Muscle layer of duodenum (tissue), 2 donors: ENCODE measurements at regions not wholly inside any gene's neighbourhood (a gene's known extent, or its start where the extent isn't known, plus 50 kb on each side); places are given as distances from the start of the nearest gene placed in this dataset.

Source experiments
- H3K27ac ChIP-seq: one replicate; pipeline ENCODE4 v1.7.0; 2013; ENCODE audit warnings: mild to moderate bottlenecking, low read length
- H3K27me3 ChIP-seq: one replicate; pipeline ENCODE4 v1.7.0; 2013; ENCODE audit warnings: low read depth, mild to moderate bottlenecking, control low read depth, low read length
- H3K36me3 ChIP-seq, 2 donors: one replicate each; pipeline ENCODE4 v1.7.0; 2013; ENCODE audit warnings: low read length in 2 of 2, control low read depth in 1 of 2, mild to moderate bottlenecking in 1 of 2; ENCODE audit not compliant: insufficient read depth in 2 of 2, control insufficient read depth in 1 of 2
- H3K4me1 ChIP-seq, 2 donors: one replicate each; pipeline ENCODE4 v1.7.0; 2013; ENCODE audit warnings: low read length in 2 of 2, mild to moderate bottlenecking in 2 of 2, control low read depth in 1 of 2, moderate library complexity in 1 of 2; ENCODE audit not compliant: insufficient read depth in 2 of 2, control insufficient read depth in 1 of 2
- H3K4me3 ChIP-seq, 2 donors: one replicate each; pipeline ENCODE4 v1.7.0; 2013; ENCODE audit warnings: low read length in 2 of 2, low read depth in 1 of 2, mild to moderate bottlenecking in 1 of 2
- H3K9me3 ChIP-seq, 2 donors: one replicate each; pipeline ENCODE4 v1.7.0; 2013; ENCODE audit warnings: low read length in 2 of 2, control low read depth in 1 of 2, mild to moderate bottlenecking in 1 of 2; ENCODE audit not compliant: control insufficient read depth in 1 of 2
- donor health status: healthy.

- Histone ChIP-seq H3K4me1 (peaks cover 0 to 5% of the 10 kb centered on the region in 2 donors), H3K9me3 (no peaks in the 10 kb centered on the region), H3K36me3 (no peaks in the 10 kb centered on the region), H3K27ac (no peak overlapping the region), H3K27me3 (no peaks in the 10 kb centered on the region), H3K4me3 (no peak overlapping the region)
Observed at GRCh38 chr2:67783026-67783425, 279.8 kb downstream of the C1D start.

GRCh38 chr2:67790622-67791021 is 272.2 kb downstream of the C1D start:
- H3K4me1 ChIP-seq = no peaks in the 10 kb centered on the region
- H3K36me3 ChIP-seq = no peaks in the 10 kb centered on the region
- H3K4me3 ChIP-seq = no peak overlapping the region
- no peak overlapping the region for H3K27ac ChIP-seq
- no peaks in the 10 kb centered on the region for H3K27me3 ChIP-seq
- no peaks in the 10 kb centered on the region for H3K9me3 ChIP-seq

GRCh38 chr2:67792191-67792590 is 270.6 kb downstream of the C1D start:
- Histone ChIP-seq H3K4me1 (no peaks in the 10 kb centered on the region), H3K9me3 (no peaks in the 10 kb centered on the region), H3K36me3 (no peaks in the 10 kb centered on the region), H3K27me3 (no peaks in the 10 kb centered on the region), H3K27ac (no peak overlapping the region), H3K4me3 (no peak overlapping the region)

GRCh38 chr2:67792681-67793091 is 270.1 kb downstream of the C1D start:
- H3K4me1 ChIP-seq = peaks cover 0 to 5% of the 10 kb centered on the region in 2 donors

GRCh38 chr2:67797801-67798540 is 264.8 kb downstream of the C1D start:
- Histone ChIP-seq H3K27me3 (no peaks in the 10 kb centered on the region), H3K4me3 (no peak overlapping the region), H3K27ac (no peak overlapping the region), H3K9me3 (no peaks in the 10 kb centered on the region), H3K4me1 (peaks cover 0 to 9% of the 10 kb centered on the region in 2 donors), H3K36me3 (no peaks in the 10 kb centered on the region)

More at GRCh38 chr2:67792681-67793091, 270.1 kb downstream of the C1D start:
- Histone ChIP-seq H3K9me3 (no peaks in the 10 kb centered on the region), H3K36me3 (no peaks in the 10 kb centered on the region), H3K4me3 (no peak overlapping the region), H3K27me3 (no peaks in the 10 kb centered on the region), H3K27ac (no peak overlapping the region)

GRCh38 chr2:67798541-67799160 is 264.2 kb downstream of the C1D start:
- H3K4me3 ChIP-seq = no peak overlapping the region
- no peak overlapping the region for H3K27ac ChIP-seq
- no peaks in the 10 kb centered on the region for H3K27me3 ChIP-seq

GRCh38 chr2:67799886-67800285 is 262.9 kb downstream of the C1D start:
- Histone ChIP-seq H3K9me3 (no peaks in the 10 kb centered on the region), H3K4me3 (no peak overlapping the region), H3K36me3 (no peaks in the 10 kb centered on the region), H3K4me1 (peaks cover 0 to 9% of the 10 kb centered on the region in 2 donors), H3K27ac (no peak overlapping the region), H3K27me3 (no peaks in the 10 kb centered on the region)

More at GRCh38 chr2:67798541-67799160, 264.2 kb downstream of the C1D start:
- peaks cover 0 to 9% of the 10 kb centered on the region in 2 donors for H3K4me1 ChIP-seq
- H3K9me3 ChIP-seq = no peaks in the 10 kb centered on the region
- no peaks in the 10 kb centered on the region for H3K36me3 ChIP-seq

GRCh38 chr2:67802291-67802690 is 260.5 kb downstream of the C1D start:
- H3K27me3 ChIP-seq = no peaks in the 10 kb centered on the region
- H3K4me3 ChIP-seq = no peak overlapping the region
- no peaks in the 10 kb centered on the region for H3K9me3 ChIP-seq
- no peaks in the 10 kb centered on the region for H3K36me3 ChIP-seq
- peaks cover 0 to 8% of the 10 kb centered on the region in 2 donors for H3K4me1 ChIP-seq
- H3K27ac ChIP-seq = no peak overlapping the region

GRCh38 chr2:67802824-67803223 is 260.0 kb downstream of the C1D start:
- no peak overlapping the region for H3K27ac ChIP-seq
- H3K9me3 ChIP-seq = peaks cover 0 to 2% of the 10 kb centered on the region in 2 donors
- no peak overlapping the region for H3K4me3 ChIP-seq
- H3K4me1 ChIP-seq = peaks cover 0 to 2% of the 10 kb centered on the region in 2 donors
- no peaks in the 10 kb centered on the region for H3K36me3 ChIP-seq
- H3K27me3 ChIP-seq = no peaks in the 10 kb centered on the region

GRCh38 chr2:67806816-67807215 is 256.0 kb downstream of the C1D start:
- no peaks in the 10 kb centered on the region for H3K4me1 ChIP-seq
- H3K36me3 ChIP-seq = no peaks in the 10 kb centered on the region
- no peak overlapping the region for H3K4me3 ChIP-seq
- no peak overlapping the region for H3K27ac ChIP-seq
- H3K9me3 ChIP-seq = peaks cover 0 to 5% of the 10 kb centered on the region in 2 donors
- no peaks in the 10 kb centered on the region for H3K27me3 ChIP-seq

- Histone ChIP-seq H3K36me3 (no peaks in the 10 kb centered on the region), H3K4me1 (no peaks in the 10 kb centered on the region), H3K4me3 (no peak overlapping the region), H3K27me3 (no peaks in the 10 kb centered on the region), H3K27ac (no peak overlapping the region), H3K9me3 (peaks cover 0 to 5% of the 10 kb centered on the region in 2 donors)
Observed at GRCh38 chr2:67808112-67808511, 254.7 kb downstream of the C1D start.
